Spinal cord (tissue), 9 donors: ENCODE measurements at regions not wholly inside any gene's neighbourhood (a gene's known extent, or its start where the extent isn't known, plus 50 kb on each side); places are given as distances from the start of the nearest gene placed in this dataset.
A peak's percentile ranks its signal among the peaks of the same experiment; 100 is the strongest.

ENCODE experiments used
- DNase-seq, 6 donors: peaks; one replicate each; pipeline versions ENCODE4 v3.0.0 to v3.0.0-alpha.2; 2013 to 2015; ENCODE audit warnings: low spot score in 6 of 6, low read depth in 4 of 6
- H3K27ac ChIP-seq: one replicate; pipeline ENCODE4 v1.5.1; 2013; ENCODE audit warnings: low read depth, low read length, control low read depth
- H3K27me3 ChIP-seq: one replicate; pipeline ENCODE4 v1.6.1; 2013; ENCODE audit warnings: low read length; ENCODE audit not compliant: control insufficient read depth, insufficient read depth
- H3K36me3 ChIP-seq: one replicate; pipeline ENCODE4 v1.6.1; 2013; ENCODE audit warnings: low read length; ENCODE audit not compliant: control insufficient read depth, insufficient read depth
- H3K4me1 ChIP-seq: one replicate; pipeline ENCODE4 v1.6.1; 2013; ENCODE audit warnings: low read length; ENCODE audit not compliant: control insufficient read depth, insufficient read depth
- H3K4me3 ChIP-seq: one replicate; pipeline ENCODE4 v1.5.1; 2013; ENCODE audit warnings: low read depth, low read length, control low read depth
- H3K9me3 ChIP-seq: one replicate; pipeline ENCODE4 v1.6.1; 2013; ENCODE audit warnings: low read length; ENCODE audit not compliant: control insufficient read depth, insufficient read depth
- WGBS: methylation state at CpG from one replicate; pipeline ENCODE4 v1.1.5; 2013; ENCODE audit warnings: missing lambda C conversion rate; ENCODE audit not compliant: insufficient coverage; 5-methylcytosine and 5-hydroxymethylcytosine counted together
- donor health status: healthy.

GRCh38 chr10:52908478-52908877 is 135.9 kb upstream of the MBL2 start:
- no peaks in the 10 kb centered on the region for H3K9me3 ChIP-seq
- no peaks in the 10 kb centered on the region for H3K27me3 ChIP-seq
- no peak for DNase-seq
- no peak overlapping the region for H3K27ac ChIP-seq
- H3K4me1 ChIP-seq, result no peaks in the 10 kb centered on the region
- no peaks in the 10 kb centered on the region for H3K36me3 ChIP-seq
- no peak overlapping the region for H3K4me3 ChIP-seq
- WGBS, result 70% methylated on average over 3 of the region's 5 CpGs

- H3K27ac ChIP-seq, result no peak overlapping the region
- no peaks in the 10 kb centered on the region for H3K9me3 ChIP-seq
- no peak for DNase-seq
- H3K4me1 ChIP-seq, result no peaks in the 10 kb centered on the region
- H3K4me3 ChIP-seq, result no peak overlapping the region
- H3K27me3 ChIP-seq, result no peaks in the 10 kb centered on the region
- 92% methylated on average over 1 of the region's 1 CpG for WGBS
- H3K36me3 ChIP-seq, result no peaks in the 10 kb centered on the region
Measured at GRCh38 chr10:52906046-52906445, 133.5 kb upstream of the MBL2 start.

GRCh38 chr10:52903397-52903938 is 130.9 kb upstream of the MBL2 start:
- WGBS, result no CpG with 5 or more reads among the region's 3 CpGs
- DNase-seq, result peak in 1 of 6 donors; percentile 33

GRCh38 chr10:52900593-52900992 is 128.0 kb upstream of the MBL2 start:
- H3K27ac ChIP-seq, result no peak overlapping the region
- no peaks in the 10 kb centered on the region for H3K36me3 ChIP-seq
- no peak for DNase-seq
- no peaks in the 10 kb centered on the region for H3K27me3 ChIP-seq
- no peak overlapping the region for H3K4me3 ChIP-seq
- no peaks in the 10 kb centered on the region for H3K4me1 ChIP-seq
- WGBS, result no CpG with 5 or more reads among the region's 2 CpGs
- H3K9me3 ChIP-seq, result no peaks in the 10 kb centered on the region

More at GRCh38 chr10:52903397-52903938, 130.9 kb upstream of the MBL2 start:
- Histone ChIP-seq H3K4me1 (no peaks in the 10 kb centered on the region), H3K4me3 (no peak overlapping the region), H3K36me3 (no peaks in the 10 kb centered on the region), H3K27ac (no peak overlapping the region), H3K27me3 (no peaks in the 10 kb centered on the region), H3K9me3 (no peaks in the 10 kb centered on the region)

DNA sequence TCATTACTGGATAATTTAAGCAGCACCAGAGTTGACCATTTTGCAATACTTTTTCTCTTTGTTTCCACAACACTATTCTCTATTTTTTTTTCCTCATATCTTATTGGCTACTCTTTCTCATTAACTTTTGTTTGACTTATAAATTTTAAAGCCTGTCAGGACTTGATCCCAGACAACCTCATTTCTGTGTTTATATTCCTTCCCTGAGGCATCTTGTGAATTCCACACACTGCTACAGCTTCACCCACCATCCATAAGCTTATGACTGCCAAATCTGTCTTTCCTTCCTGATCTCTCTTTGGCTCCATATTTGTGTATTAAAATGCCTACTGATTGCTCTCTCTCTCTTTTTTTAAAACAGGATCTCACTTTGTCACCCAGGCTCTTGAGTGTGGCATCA is 124.6 kb upstream of the MBL2 start:
- H3K9me3 ChIP-seq, result no peaks in the 10 kb centered on the region
- no peak overlapping the region for H3K4me3 ChIP-seq
- DNase-seq, result no peak
- no peaks in the 10 kb centered on the region for H3K36me3 ChIP-seq
- no peaks in the 10 kb centered on the region for H3K4me1 ChIP-seq
- no peak overlapping the region for H3K27ac ChIP-seq
- H3K27me3 ChIP-seq, result no peaks in the 10 kb centered on the region

GRCh38 chr10:52895059-52895458 is 122.5 kb upstream of the MBL2 start:
- no peaks in the 10 kb centered on the region for H3K27me3 ChIP-seq
- DNase-seq, result peak in 1 of 6 donors; percentile 28
- H3K27ac ChIP-seq, result no peak overlapping the region
- H3K4me3 ChIP-seq, result no peak overlapping the region
- H3K4me1 ChIP-seq, result no peaks in the 10 kb centered on the region
- no peaks in the 10 kb centered on the region for H3K9me3 ChIP-seq
- no peaks in the 10 kb centered on the region for H3K36me3 ChIP-seq

DNA sequence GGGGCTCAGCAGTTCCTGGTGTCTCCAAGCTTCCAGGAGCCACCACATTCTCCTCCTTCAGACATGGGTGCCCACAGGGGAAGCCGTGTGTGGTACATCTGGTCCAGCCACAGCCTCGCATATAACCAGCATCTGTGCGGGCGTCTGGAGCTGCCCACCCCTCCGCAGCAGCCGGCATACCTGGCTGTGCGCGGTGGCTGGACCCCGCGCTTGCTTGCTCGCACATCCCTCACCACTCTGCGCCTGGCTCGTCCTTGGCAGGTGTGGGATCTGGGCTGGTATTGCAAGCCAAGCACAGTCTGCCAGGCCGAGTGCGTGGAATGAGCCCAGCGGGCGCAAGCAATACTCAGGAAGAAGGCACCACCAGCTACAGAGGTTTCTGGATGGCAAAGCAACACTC is 117.7 kb upstream of the MBL2 start:
- Histone ChIP-seq H3K4me1 (no peaks in the 10 kb centered on the region), H3K27me3 (no peaks in the 10 kb centered on the region), H3K4me3 (no peak overlapping the region), H3K9me3 (no peaks in the 10 kb centered on the region), H3K27ac (no peak overlapping the region), H3K36me3 (no peaks in the 10 kb centered on the region)
- WGBS, result 92% methylated on average over 15 of the region's 17 CpGs
- no peak for DNase-seq

GRCh38 chr10:52889611-52890010 is 117.0 kb upstream of the MBL2 start:
- no peak overlapping the region for H3K4me3 ChIP-seq
- no peak overlapping the region for H3K27ac ChIP-seq
- peaks cover 1% of the 10 kb centered on the region for H3K4me1 ChIP-seq
- H3K9me3 ChIP-seq, result no peaks in the 10 kb centered on the region
- no peak for DNase-seq
- 96% methylated on average over 12 of the region's 12 CpGs for WGBS
- H3K36me3 ChIP-seq, result no peaks in the 10 kb centered on the region
- H3K27me3 ChIP-seq, result no peaks in the 10 kb centered on the region

DNA sequence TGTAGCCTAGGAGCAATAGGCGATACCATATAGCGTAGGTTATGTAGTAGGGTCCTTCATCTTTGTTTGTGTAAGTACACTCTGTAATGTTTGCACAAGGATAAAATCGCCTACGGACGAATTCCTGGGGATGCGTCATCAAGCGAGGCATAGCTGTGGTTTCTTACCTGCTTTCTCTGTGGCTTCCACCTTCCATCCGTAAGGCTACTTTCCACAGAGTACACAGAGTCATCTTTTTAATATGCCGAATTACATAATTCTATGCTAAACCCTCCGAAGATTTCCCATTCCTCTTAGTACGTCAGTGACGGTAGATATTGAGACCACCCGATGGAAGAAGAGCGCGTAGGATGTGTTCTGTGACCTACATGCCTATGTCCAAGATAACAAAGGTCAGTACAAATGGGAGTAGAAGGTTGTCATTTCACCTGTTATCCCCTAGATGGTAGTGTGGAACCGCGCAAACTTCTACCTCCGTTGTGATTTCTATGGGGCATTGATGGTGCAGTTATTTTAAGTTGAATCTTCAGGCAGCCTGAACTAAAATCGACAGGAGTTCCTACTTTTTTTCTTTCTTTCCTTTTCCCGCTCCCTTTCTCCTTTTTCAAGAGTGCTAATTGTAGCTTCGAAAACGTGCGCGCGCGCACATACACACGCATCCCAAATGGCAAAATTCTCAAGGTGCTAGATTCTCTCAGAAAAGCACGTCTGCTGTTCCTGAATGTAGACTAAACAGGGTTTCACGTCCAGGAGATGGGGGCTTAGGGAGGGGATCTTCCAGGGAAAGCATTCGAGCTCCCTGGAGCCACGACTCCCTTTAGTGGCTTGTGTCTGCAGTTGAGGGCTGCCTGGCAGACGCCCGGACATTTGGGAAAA is 111.7 kb upstream of the MBL2 start:
- no peak overlapping the region for H3K27ac ChIP-seq
- 47% methylated on average over 21 of the region's 33 CpGs for whole genome bisulfite sequencing
- H3K9me3 ChIP-seq, result no peaks in the 10 kb centered on the region
- peak; percentile 35 to 93 (median 64) for DNase-seq
- no peaks in the 10 kb centered on the region for H3K36me3 ChIP-seq
- no peaks in the 10 kb centered on the region for H3K27me3 ChIP-seq
- H3K4me3 ChIP-seq, result peak overlapping the region; percentile 19
- peaks cover 7% of the 10 kb centered on the region for H3K4me1 ChIP-seq
